Tibial artery (tissue), 4 donors: ENCODE measurements at regions not wholly inside any gene's neighbourhood (a gene's known extent, or its start where the extent isn't known, plus 50 kb on each side); places are given as distances from the start of the nearest gene placed in this dataset.

Experiments used
- DNase-seq, 2 donors: peaks; one replicate each; pipeline ENCODE4 v3.0.0-alpha.2; 2019
- H3K27ac ChIP-seq, 2 donors: fragments of 200-600 bp; sonication (generic) in 1 of 2; 1 replicate in 1 of 2; 2 replicates in 1 of 2; pipeline ENCODE4 v1.5.1; 2018 to 2019; ENCODE audit warnings: mild to moderate bottlenecking in 1 of 2
- H3K27me3 ChIP-seq, 2 donors: fragments of 200-600 bp; sonication (generic) in 1 of 2; one replicate each; pipeline versions ENCODE4 v1.5.1 to v1.6.0; 2016 to 2019
- H3K36me3 ChIP-seq, 3 donors: fragments of 200-600 bp; sonication (generic) in 2 of 3; one replicate each; pipeline ENCODE4 v1.5.1; 2016 to 2019; ENCODE audit warnings: mild to moderate bottlenecking in 2 of 3
- H3K4me1 ChIP-seq, 4 donors: fragments of 200-600 bp; sonication (generic) in 2 of 4; 1 replicate in 3 of 4; 2 replicates in 1 of 4; pipeline ENCODE4 v1.5.1; 2016 to 2019
- H3K4me3 ChIP-seq, 2 donors: fragments of 200-600 bp; sonication (generic) in 1 of 2; 1 replicate in 1 of 2; 2 replicates in 1 of 2; pipeline ENCODE4 v1.5.1; 2018 to 2019; ENCODE audit warnings: mild to moderate bottlenecking in 2 of 2
- H3K9me3 ChIP-seq, 3 donors: fragments of 200-600 bp; sonication (generic) in 1 of 3; one replicate each; pipeline ENCODE4 v1.5.1; 2016 to 2019
- CTCF ChIP-seq, 2 experiments: fragments of 200-600 bp in 1 of 2; fragments of 450-650 bp in 1 of 2; IDR thresholded peaks; one replicate each; pipeline ENCODE4 v1.5.1; 2017 to 2019; ENCODE audit warnings: antibody characterized with exemption in 2 of 2, mild to moderate bottlenecking in 1 of 2, moderate library complexity in 1 of 2
- intact Hi-C: fragments of 100-400 bp; cut with DNase I; formaldehyde crosslinking; loops from one replicate; pipeline ENCODE4 v1.15.0; 2023; ENCODE audit warnings: low total_unique reads

GRCh38 chr16:76665571-76666275 is 388.5 kb downstream of the CNTNAP4 start:
- no peak for DNase-seq
- Histone ChIP-seq H3K36me3 (no peaks in the 10 kb centered on the region), H3K27me3 (no peaks in the 10 kb centered on the region), H3K4me1 (no peaks in the 10 kb centered on the region), H3K9me3 (no peaks in the 10 kb centered on the region), H3K27ac (no peak overlapping the region), H3K4me3 (no peak overlapping the region)
- intact Hi-C loops: no loop called here
- TF ChIP-seq CTCF (IDR thresholded peaks at IDR 0.05): no peak

- intact Hi-C loops: no loop called here
- H3K27me3 ChIP-seq: no peaks in the 10 kb centered on the region
- no peak overlapping the region for H3K4me3 ChIP-seq
- H3K36me3 ChIP-seq: no peaks in the 10 kb centered on the region
- H3K9me3 ChIP-seq: no peaks in the 10 kb centered on the region
- no peak overlapping the region for H3K27ac ChIP-seq
- no peaks in the 10 kb centered on the region for H3K4me1 ChIP-seq
- TF ChIP-seq CTCF (IDR thresholded peaks at IDR 0.05): no peak
- DNase-seq: no peak
These were observed 391.1 kb downstream of the CNTNAP4 start for GRCh38 chr16:76668207-76668725.

GRCh38 chr16:76669288-76669687 is 392.1 kb downstream of the CNTNAP4 start:
- H3K9me3 ChIP-seq: no peaks in the 10 kb centered on the region
- TF ChIP-seq CTCF (IDR thresholded peaks at IDR 0.05): no peak
- no peak overlapping the region for H3K4me3 ChIP-seq
- H3K27ac ChIP-seq: no peak overlapping the region
- DNase-seq: no peak
- no peaks in the 10 kb centered on the region for H3K36me3 ChIP-seq
- H3K27me3 ChIP-seq: no peaks in the 10 kb centered on the region
- intact Hi-C loops: no loop called here
- H3K4me1 ChIP-seq: no peaks in the 10 kb centered on the region

- H3K36me3 ChIP-seq: no peaks in the 10 kb centered on the region
- no peak for DNase-seq
- intact Hi-C loops: no loop called here
- no peaks in the 10 kb centered on the region for H3K9me3 ChIP-seq
- H3K27ac ChIP-seq: no peak overlapping the region
- TF ChIP-seq CTCF (IDR thresholded peaks at IDR 0.05): no peak
- no peaks in the 10 kb centered on the region for H3K27me3 ChIP-seq
- H3K4me1 ChIP-seq: no peaks in the 10 kb centered on the region
- no peak overlapping the region for H3K4me3 ChIP-seq
These were observed 393.1 kb downstream of the CNTNAP4 start for GRCh38 chr16:76670125-76670857.

GRCh38 chr16:76676356-76676755 is 399.2 kb downstream of the CNTNAP4 start:
- no peaks in the 10 kb centered on the region for H3K4me1 ChIP-seq
- DNase-seq: no peak
- no peaks in the 10 kb centered on the region for H3K9me3 ChIP-seq
- no peaks in the 10 kb centered on the region for H3K27me3 ChIP-seq
- H3K36me3 ChIP-seq: no peaks in the 10 kb centered on the region
- H3K27ac ChIP-seq: no peak overlapping the region
- intact Hi-C loops: no loop called here
- no peak for TF ChIP-seq CTCF (IDR thresholded peaks at IDR 0.05)
- no peak overlapping the region for H3K4me3 ChIP-seq
